SK-N-SH (cell line): ENCODE measurements at regions not wholly inside any gene's neighbourhood (a gene's known extent, or its start where the extent isn't known, plus 50 kb on each side); places are given as distances from the start of the nearest gene placed in this dataset.

Experiments used
- CTCF ChIA-PET: fragments of 300-600, 350-600 bp; formaldehyde crosslinking; extraction: SDS; loops from one replicate; lab custom pipeline; 2021; lab: Yijun Ruan, JAX
- POLR2A ChIA-PET: fragments of 350-600 bp; sonication (Branson Sonifier 250); formaldehyde crosslinking; extraction: SDS; loops from one replicate; lab custom pipeline; 2020; ENCODE audit warnings: antibody characterized with exemption, inconsistent platforms; lab: Yijun Ruan, JAX
- DNase-seq: peaks from one replicate; pipeline ENCODE4 v3.0.0; 2012
- H2AFZ ChIP-seq: fragments of 200-600 bp; sonication (generic); 2 replicates; pipeline ENCODE4 v1.8.1; 2016; ENCODE audit warnings: antibody characterized with exemption, mild to moderate bottlenecking, low read depth
- H3F3A ChIP-seq: fragments of 200-600 bp; sonication (generic); replicated peaks from 2 replicates; pipeline ENCODE3; 2016; ENCODE audit warnings: antibody characterized with exemption, mild to moderate bottlenecking; ENCODE audit not compliant: insufficient read depth
- H3K27ac ChIP-seq, 2 experiments: fragments of 200-500 bp in 1 of 2; fragments of 200-600 bp in 1 of 2; sonication (Bioruptor generic) in 1 of 2; sonication (generic), shearing (Covaris generic) in 1 of 2; 2 replicates each; pipeline versions ENCODE4 v1.5.1 to v1.6.1; 2014 to 2016; ENCODE audit warnings: low read depth in 2 of 2, inconsistent platforms in 1 of 2, low read length in 1 of 2, mild to moderate bottlenecking in 1 of 2, mixed read lengths in 1 of 2
- H3K27me3 ChIP-seq: fragments of 200-600 bp; sonication (generic), shearing (Covaris generic); 2 replicates; pipeline ENCODE4 v1.6.1; 2016; ENCODE audit warnings: mixed run types; ENCODE audit not compliant: insufficient read depth
- H3K36me3 ChIP-seq, 2 experiments: fragments of 200-500 bp in 1 of 2; fragments of 200-600 bp in 1 of 2; sonication (Bioruptor generic) in 1 of 2; sonication (generic) in 1 of 2; replicated peaks in 1 of 2; 2 replicates each; pipeline versions ENCODE3 to v1.5.1; 2014 to 2016; ENCODE audit warnings: low read length in 1 of 2, mild to moderate bottlenecking in 1 of 2; ENCODE audit not compliant: insufficient read depth in 2 of 2, control insufficient read depth in 1 of 2
- H3K4me1 ChIP-seq, 2 experiments: fragments of 200-500 bp in 1 of 2; fragments of 200-600 bp in 1 of 2; sonication (Bioruptor generic) in 1 of 2; sonication (generic), shearing (Covaris generic) in 1 of 2; 2 replicates each; pipeline versions ENCODE4 v1.5.1 to v1.6.1; 2014 to 2016; ENCODE audit warnings: low read depth in 1 of 2, low read length in 1 of 2, mixed run types in 1 of 2; ENCODE audit not compliant: insufficient read depth in 2 of 2, control insufficient read depth in 1 of 2
- H3K4me2 ChIP-seq: fragments of 200-600 bp; sonication (generic), shearing (Covaris generic); 2 replicates; pipeline ENCODE4 v1.6.1; 2017; ENCODE audit warnings: mixed run types
- H3K4me3 ChIP-seq, 2 experiments: fragments of 200-500 bp in 1 of 2; fragments of 200-600 bp in 1 of 2; sonication (Bioruptor generic) in 1 of 2; sonication (generic), shearing (Covaris generic) in 1 of 2; 2 replicates each; pipeline versions ENCODE4 v1.5.1 to v1.8.1; 2014 to 2016; ENCODE audit warnings: low read depth in 2 of 2, inconsistent platforms in 1 of 2, low read length in 1 of 2, mild to moderate bottlenecking in 1 of 2, mixed read lengths in 1 of 2, moderate library complexity in 1 of 2
- H3K79me2 ChIP-seq: fragments of 200-600 bp; sonication (generic); 2 replicates; pipeline ENCODE4 v1.8.1; 2017; ENCODE audit warnings: mild to moderate bottlenecking; ENCODE audit not compliant: insufficient read depth
- H3K9ac ChIP-seq: fragments of 200-600 bp; sonication (generic); 2 replicates; pipeline ENCODE4 v1.6.1; 2017; ENCODE audit warnings: mixed run types
- H3K9me2 ChIP-seq: fragments of 200-600 bp; sonication (generic); 2 replicates; pipeline ENCODE4 v1.6.1; 2017; ENCODE audit warnings: mixed run types
- H3K9me3 ChIP-seq: fragments of 200-600 bp; sonication (generic); 2 replicates; pipeline ENCODE4 v1.6.1; 2017; ENCODE audit warnings: mixed run types, mild to moderate bottlenecking, moderate library complexity
- H4K20me1 ChIP-seq: fragments of 200-600 bp; sonication (generic); 2 replicates; pipeline ENCODE4 v1.6.1; 2017; ENCODE audit warnings: mild to moderate bottlenecking, mixed run types; ENCODE audit not compliant: insufficient read depth
- CHD2 ChIP-seq: fragments of 150-350 bp; IDR thresholded peaks from 2 replicates; pipeline ENCODE4 v1.6.1; 2018; ENCODE audit warnings: low read length; ENCODE audit not compliant: partially characterized antibody
- CTCF ChIP-seq: fragments of 200-600 bp; sonication (generic); IDR thresholded peaks from 2 replicates; pipeline ENCODE4 v1.6.1; 2017; ENCODE audit warnings: antibody characterized with exemption, mild to moderate bottlenecking, moderate library complexity
- FOSL2 ChIP-seq: IDR thresholded peaks from 2 replicates; pipeline ENCODE4 v1.4.0; 2012; ENCODE audit warnings: low read depth, mild to moderate bottlenecking, moderate library complexity, borderline replicate concordance
- FOXJ3 ChIP-seq: sonication (generic); formaldehyde crosslinking; IDR thresholded peaks from 2 replicates; pipeline ENCODE4 v1.5.1; 2020; ENCODE audit warnings: mild to moderate bottlenecking, missing genetic modification reagents
- FOXM1 ChIP-seq: IDR thresholded peaks from 2 replicates; pipeline ENCODE4 v1.4.0; 2012; ENCODE audit warnings: low read depth, mild to moderate bottlenecking
- GABPA ChIP-seq: IDR thresholded peaks from 2 replicates; pipeline ENCODE4 v1.4.0; 2012; ENCODE audit warnings: low read depth, mild to moderate bottlenecking
- MEF2A ChIP-seq: IDR thresholded peaks from 2 replicates; pipeline ENCODE4 v1.4.0; 2012; ENCODE audit warnings: low read depth, borderline replicate concordance
- NRF1 ChIP-seq: IDR thresholded peaks from 2 replicates; pipeline ENCODE4 v1.6.1; 2012; ENCODE audit warnings: low read depth, mild to moderate bottlenecking, low read length
- PBX3 ChIP-seq: IDR thresholded peaks from 2 replicates; pipeline ENCODE4; 2012
- POLR2AphosphoS5 ChIP-seq: IDR thresholded peaks from 2 replicates; pipeline ENCODE4 v1.6.1; 2012; ENCODE audit warnings: low read depth, low read length
- RAD21 ChIP-seq: IDR thresholded peaks from 2 replicates; pipeline ENCODE4 v1.6.1; 2012; ENCODE audit warnings: mild to moderate bottlenecking, low read length
- RFX5 ChIP-seq: IDR thresholded peaks from 2 replicates; pipeline ENCODE4 v1.6.1; 2012; ENCODE audit warnings: mild to moderate bottlenecking, improper control_type of control experiment, low read length
- RXRA ChIP-seq: IDR thresholded peaks from 2 replicates; pipeline ENCODE4 v1.4.0; 2012; ENCODE audit warnings: low read depth, mild to moderate bottlenecking, borderline replicate concordance
- SIN3A ChIP-seq: IDR thresholded peaks from 2 replicates; pipeline ENCODE4 v1.6.1; 2012; ENCODE audit warnings: low read depth, mild to moderate bottlenecking, low read length, moderate library complexity, borderline replicate concordance
- SMC3 ChIP-seq: IDR thresholded peaks from 2 replicates; pipeline ENCODE4 v1.6.1; 2012; ENCODE audit warnings: low read depth, low read length, improper control_type of control experiment
- TEAD4 ChIP-seq: IDR thresholded peaks from 2 replicates; pipeline ENCODE4 v1.4.0; 2012; ENCODE audit warnings: mild to moderate bottlenecking, borderline replicate concordance; ENCODE audit not compliant: insufficient read depth
- USF1 ChIP-seq: IDR thresholded peaks from 2 replicates; pipeline ENCODE4 v1.4.0; 2012; ENCODE audit warnings: low read depth, borderline replicate concordance
- YY1 ChIP-seq: IDR thresholded peaks from 2 replicates; pipeline ENCODE4 v1.4.0; 2012; ENCODE audit warnings: low read depth, mild to moderate bottlenecking
- TF ChIP-seq, protein P1 (sequence below): IDR thresholded peaks from 2 replicates; pipeline ENCODE4 v1.4.0; 2012; ENCODE audit warnings: low read depth, borderline replicate concordance

- Histone ChIP-seq H3K36me3 (no peaks in the 10 kb centered on the region), H3K27me3 (no peaks in the 10 kb centered on the region), H3K79me2 (no peaks in the 10 kb centered on the region), H4K20me1 (no peaks in the 10 kb centered on the region)
- CTCF ChIA-PET, result interaction anchor here (1.5 kb wide), 1 partner anchor 182 kb away, joined by 4 read pairs; no protein-coding TSS in a partner anchor
- TF ChIP-seq, protein P1, sequence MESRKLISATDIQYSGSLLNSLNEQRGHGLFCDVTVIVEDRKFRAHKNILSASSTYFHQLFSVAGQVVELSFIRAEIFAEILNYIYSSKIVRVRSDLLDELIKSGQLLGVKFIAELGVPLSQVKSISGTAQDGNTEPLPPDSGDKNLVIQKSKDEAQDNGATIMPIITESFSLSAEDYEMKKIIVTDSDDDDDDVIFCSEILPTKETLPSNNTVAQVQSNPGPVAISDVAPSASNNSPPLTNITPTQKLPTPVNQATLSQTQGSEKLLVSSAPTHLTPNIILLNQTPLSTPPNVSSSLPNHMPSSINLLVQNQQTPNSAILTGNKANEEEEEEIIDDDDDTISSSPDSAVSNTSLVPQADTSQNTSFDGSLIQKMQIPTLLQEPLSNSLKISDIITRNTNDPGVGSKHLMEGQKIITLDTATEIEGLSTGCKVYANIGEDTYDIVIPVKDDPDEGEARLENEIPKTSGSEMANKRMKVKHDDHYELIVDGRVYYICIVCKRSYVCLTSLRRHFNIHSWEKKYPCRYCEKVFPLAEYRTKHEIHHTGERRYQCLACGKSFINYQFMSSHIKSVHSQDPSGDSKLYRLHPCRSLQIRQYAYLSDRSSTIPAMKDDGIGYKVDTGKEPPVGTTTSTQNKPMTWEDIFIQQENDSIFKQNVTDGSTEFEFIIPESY, result no peak
- TF ChIP-seq RAD21, result no peak
- no peak for TF ChIP-seq POLR2AphosphoS5
- no peak for TF ChIP-seq MEF2A
- TF ChIP-seq FOXM1, result no peak
- no peak for TF ChIP-seq CHD2
- TF ChIP-seq PBX3, result no peak
- no peak for TF ChIP-seq TEAD4
- no peak for TF ChIP-seq NRF1
- TF ChIP-seq GABPA, result no peak
- no peak for TF ChIP-seq RXRA
- TF ChIP-seq FOXJ3 (CRISPR knock-in tag), result no peak
- no peak for TF ChIP-seq USF1
- TF ChIP-seq CTCF, result no peak
- no peak for TF ChIP-seq RFX5
- TF ChIP-seq YY1, result no peak
- no peak for TF ChIP-seq SMC3
- no peak for TF ChIP-seq SIN3A
- TF ChIP-seq FOSL2, result no peak
- TF ChIP-seq, all 33 proteins: peak for 0
- Histone ChIP-seq H3K9me3 (no peaks in the 10 kb centered on the region), H3K4me2 (no peak overlapping the region), H3K4me3 (no peak overlapping the region), H3K9me2 (no peaks in the 10 kb centered on the region), H3K27ac (no peak overlapping the region), H3K4me1 (peaks cover 4 to 12% of the 10 kb centered on the region in 2 experiments; a peak in 3 of 4 replicates), H3F3A (peaks cover 17% of the 10 kb centered on the region), H3K9ac (no peak overlapping the region), H2AFZ (peak overlapping the region; percentile 17; the same call in 1 of the 2 replicates)
- DNase-seq, result no peak
- POLR2A ChIA-PET, result no interaction called here
Observed at GRCh38 chr14:50047274-50047676, 69.1 kb downstream of the VCPKMT start.
